HG02571 (cell line): ENCODE measurements at regions not wholly inside any gene's neighbourhood (a gene's known extent, or its start where the extent isn't known, plus 50 kb on each side); places are given as distances from the start of the nearest gene placed in this dataset.

Experiments used
- ATAC-seq: cut with Tn5 transposase; IDR thresholded peaks from one replicate; pipeline ENCODE4 v1.9.1; 2021; ENCODE audit warnings: mild to moderate bottlenecking, moderate library complexity; ENCODE audit not compliant: unreplicated experiment

DNA sequence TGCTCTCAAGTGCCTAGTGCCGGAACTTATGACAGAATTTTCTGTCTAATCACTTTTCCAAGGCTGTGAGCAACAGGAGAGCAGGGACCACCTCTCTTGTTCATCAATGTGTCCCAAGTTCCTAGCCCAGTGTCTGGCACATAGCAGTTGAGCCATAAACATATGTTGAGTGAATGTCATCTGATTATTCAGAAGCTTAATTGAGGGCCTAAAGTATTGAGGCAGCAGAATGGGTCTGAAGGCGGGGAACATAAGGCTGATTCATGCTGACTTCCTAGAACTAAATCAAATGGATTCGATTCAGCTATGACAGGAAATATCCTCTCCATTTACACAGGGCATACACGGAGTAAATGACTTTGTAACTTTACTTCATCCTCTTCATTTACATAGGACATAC is 438.0 kb upstream of the ZFHX3 start:
- ATAC-seq = no peak

DNA sequence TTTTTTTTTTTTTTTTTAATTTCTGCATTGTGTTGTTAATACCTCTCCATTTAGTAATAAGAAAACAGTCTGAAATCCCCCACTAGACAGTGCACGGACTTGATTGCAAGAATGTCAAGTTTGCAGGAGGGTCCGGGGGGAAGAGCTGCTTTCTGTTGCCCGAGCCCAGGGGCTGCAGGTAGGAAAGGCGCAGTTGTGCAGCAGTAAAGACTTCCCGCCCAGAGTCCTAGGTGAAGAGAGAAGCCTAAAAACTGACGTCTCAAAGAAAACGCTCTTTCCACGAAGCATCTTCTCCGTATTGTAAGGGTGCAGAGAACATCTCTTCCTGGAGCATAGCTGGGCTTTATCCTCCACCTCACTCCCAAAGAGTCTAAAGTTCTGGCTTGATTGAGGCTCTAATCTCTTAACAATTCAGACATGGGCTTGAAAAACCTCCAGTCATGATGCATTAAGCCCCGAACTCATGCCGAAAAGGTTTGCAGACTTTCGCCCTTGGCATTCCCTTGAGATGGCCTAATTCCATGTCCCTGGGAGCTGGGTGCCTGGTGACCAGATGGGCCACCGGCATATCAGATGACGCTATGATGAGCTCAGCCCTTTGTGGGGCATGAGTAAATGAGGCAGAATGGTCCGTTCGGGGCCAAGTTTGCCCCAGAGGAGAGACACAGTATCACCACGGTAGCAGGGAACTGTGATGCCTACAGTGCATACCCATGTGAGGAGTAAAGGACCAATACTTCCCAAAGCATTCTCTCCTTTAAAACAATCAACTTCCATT is 436.2 kb upstream of the ZFHX3 start:
- ATAC-seq = no peak

DNA sequence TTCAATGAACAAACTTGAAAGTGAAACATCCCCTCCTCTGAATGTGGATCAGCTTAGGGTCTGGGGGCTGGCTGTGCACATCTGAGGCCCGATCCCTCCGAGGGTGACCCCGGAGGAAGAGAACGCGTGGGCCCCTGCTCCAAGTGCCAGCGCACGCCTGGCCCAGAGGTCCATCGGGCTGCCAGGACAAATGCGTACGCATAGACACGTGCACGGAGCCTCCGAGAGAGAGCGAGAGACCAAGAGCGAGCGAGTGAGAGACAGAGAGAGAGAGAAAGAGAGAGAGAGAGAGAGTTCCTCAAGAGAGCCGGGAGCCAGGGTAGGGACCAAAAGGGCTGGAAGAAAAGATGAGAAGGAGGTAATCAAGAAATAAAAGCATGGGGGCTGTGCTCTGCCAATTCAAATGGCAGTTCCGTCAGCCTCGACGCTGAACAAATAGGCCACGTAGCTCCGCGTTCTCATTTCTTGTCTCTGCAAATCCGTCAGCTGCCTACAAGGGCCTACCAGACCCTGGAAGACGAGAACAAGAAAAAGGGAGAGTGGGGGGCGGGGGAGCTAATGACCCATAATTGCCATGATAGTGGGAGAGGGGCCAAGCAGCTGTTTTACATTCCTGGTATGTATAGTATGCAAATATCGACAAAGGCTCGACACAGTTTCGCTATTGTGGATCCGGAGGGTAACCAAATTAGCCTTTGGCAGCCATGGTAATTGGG is 435.3 kb upstream of the ZFHX3 start:
- no peak for ATAC-seq

DNA sequence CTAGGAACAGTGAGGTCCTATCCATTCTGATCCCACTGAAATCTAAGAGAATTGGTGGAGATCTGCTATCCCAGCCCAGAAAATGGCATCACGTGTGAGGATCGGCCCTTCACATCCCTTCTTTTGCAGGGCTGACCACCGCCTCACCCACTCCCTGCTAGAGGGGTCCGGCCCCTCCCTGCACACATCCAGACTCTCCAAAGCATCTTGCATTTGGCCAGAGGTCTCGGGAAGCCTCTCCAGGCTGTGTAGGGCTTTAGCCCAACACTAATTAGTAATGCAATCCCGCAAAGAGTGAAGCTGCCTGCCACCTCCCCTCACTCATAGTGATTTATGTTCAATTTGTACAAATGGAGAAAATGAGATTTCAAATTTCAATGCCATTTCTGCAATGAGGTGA is 434.4 kb upstream of the ZFHX3 start:
- no peak for ATAC-seq

DNA sequence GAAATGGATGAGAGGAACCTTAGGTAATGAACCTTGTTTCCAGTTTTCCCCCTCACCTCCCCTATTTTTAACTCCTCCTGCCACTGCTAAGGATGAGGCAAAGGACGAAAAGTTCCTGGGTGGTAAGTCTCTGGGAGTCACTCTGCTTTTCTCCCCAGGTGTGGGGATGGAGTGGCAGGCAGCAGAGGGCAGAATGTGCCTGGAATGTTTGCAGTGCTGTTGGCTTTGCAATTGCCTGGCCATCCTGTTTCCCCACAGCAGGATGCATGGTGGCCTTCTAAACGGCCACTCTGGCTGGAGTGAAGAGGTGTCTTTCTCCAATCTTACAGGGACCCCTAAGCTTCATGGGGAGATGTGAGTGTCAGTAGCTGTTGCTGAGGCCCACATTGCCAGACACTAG is 432.5 kb upstream of the ZFHX3 start:
- no peak for ATAC-seq

DNA sequence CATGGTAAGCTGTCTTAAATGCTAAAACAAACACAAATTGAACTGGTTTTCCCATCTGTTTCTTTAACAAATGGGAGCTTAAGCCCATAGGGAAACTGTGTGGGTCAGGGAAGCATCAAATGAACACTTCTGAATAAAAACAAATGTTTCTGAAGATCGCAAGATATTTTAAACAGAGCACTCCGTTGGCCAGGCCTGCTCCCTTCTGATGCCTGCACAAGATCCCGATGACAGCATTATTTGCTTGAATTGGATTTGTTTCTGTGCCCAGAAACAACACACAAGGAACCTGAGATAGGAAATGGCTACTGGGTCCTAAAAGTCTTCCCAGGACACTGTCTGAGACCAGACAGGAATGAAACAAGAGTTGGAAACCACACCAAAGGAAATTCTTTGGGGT is 425.8 kb upstream of the ZFHX3 start:
- ATAC-seq = no peak

DNA sequence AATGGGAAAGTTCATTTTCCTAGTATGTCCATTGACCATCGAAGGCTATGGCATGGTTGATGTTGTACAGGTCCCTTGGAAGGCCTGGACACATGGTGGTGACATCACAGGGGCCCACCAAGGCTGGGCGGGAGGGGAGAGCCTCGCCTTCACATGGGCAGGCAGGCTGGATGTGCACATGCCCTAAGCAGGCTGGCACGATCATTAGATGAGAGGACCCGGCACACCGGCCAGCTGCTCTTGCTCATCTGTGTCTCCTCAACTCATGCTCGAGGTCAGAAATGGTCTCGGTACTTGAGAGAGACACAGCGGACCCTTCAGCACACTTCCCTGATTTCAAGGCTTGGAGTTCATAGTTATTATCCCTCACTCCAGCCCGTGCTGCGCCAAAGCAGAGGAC is 416.9 kb upstream of the ZFHX3 start:
- ATAC-seq = no peak

DNA sequence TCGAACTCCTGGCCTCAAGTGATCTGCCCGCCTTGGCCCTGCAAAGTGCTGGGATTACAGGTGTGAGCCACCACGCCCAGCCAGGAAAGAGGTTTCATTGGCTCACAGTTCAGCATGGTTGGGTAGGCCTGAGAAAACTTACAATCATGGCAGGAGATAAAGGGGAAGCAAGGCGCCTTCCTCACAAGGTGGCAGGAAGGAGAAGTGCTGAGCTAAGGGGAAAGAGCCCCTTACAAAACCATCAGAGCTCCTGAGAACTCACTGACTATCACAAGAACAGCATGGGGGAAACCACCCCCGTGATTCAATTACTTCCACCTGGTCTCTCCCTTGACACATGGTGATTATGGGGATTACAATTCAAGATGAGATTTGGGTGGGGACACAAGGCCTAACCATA is 411.7 kb upstream of the ZFHX3 start:
- ATAC-seq = no peak

DNA sequence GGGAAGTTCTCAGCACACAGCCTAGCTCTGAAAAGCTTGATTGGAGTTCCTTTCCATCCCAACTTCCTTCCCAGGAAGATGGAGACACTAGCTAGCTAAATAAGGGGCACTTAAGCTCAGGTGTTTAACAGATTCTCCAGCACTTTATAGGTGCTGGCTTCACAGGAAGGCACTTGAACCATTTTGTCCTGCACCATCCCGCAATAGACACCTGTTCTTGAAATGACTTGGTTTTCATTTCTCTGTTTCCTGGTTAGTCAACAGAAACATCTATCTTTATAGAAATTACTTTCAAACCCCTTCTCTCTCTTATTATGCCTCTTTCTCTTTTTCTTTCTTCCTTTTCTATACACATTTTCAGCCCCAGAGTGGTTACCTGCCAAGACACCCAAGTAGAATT is 409.9 kb upstream of the ZFHX3 start:
- ATAC-seq = no peak

DNA sequence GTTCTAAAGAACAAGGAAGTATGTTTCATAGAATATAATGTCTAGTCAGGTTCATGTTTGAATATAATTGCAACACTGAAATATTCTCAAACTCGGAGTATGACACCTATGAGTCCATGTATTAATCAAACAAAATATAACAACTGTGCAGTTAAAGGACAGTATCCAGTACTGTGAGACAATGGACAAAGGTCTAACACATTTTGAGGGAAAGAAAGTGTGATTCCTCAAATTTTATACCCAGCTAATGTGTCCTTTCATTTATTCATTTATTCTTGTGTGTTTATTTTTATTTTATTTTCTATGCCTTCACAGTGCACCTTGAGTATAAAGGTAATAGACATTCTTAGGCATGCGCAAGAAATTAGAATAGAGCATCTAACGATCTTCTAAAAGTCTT is 401.0 kb upstream of the ZFHX3 start:
- ATAC-seq = no peak

DNA sequence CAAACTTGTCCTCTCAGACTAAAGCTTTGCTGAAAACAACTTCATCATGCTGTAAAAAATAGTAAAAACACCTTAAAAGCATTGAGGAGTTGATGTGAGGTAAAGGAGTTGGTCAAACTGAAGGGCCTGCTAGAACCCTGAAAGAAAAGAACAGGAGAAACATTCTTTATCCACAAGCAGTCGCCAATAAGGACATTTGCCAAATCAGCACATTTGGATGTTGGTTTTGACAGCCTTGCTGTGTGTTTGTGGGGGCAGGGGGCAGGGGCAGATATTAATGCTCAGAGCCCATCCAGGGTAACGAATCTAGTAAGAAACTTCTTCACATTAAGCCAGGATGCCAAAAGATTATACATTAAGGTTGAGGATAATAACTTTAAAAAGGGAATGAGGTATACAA is 399.9 kb upstream of the ZFHX3 start:
- ATAC-seq = no peak

DNA sequence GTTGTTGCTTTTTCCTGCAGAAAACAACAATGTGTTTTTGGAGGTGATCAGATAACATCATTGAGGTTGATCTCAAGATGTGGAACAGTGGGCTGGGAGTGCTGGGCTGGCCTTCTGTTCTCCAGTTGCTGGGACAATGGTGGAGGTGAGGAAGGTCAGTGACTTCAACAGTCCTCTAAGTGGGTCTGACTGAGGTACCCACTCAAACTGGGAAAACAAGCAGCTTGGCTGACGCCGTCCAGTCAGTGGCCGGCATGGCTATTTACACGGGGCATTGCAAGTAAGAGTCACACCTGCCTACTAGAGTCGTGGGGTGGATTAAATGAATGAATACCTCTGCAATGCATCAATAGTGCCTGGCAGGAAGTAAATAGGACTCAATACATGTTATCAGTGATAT is 386.7 kb upstream of the ZFHX3 start:
- no peak for ATAC-seq

DNA sequence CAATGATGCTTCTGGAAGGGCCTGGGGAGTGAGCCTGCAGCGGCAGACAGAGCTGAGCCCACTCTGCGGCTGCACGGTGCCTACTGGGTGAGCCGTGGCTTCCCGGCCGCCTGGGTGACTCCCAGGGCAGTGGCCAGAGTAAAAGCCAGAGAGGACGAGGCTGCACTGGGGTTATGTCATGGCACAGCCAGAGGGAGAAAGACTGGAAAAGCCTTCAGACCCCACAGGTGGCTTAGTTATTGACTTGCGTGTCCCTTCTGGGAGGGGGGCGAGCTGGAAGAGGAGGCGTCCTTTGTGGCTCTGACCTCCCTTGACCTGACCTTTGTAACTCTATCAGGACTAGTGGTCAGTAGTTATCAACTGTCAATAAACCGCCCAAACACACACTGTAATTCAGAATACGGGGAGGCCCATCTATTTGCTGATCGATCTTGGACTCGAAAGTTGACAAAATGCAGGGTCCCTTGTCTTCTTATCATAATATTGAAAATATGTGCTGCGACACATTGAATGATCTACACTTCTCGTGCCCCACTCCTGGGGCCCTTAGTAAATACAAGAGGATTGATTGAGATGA is 385.9 kb upstream of the ZFHX3 start:
- no peak for ATAC-seq

DNA sequence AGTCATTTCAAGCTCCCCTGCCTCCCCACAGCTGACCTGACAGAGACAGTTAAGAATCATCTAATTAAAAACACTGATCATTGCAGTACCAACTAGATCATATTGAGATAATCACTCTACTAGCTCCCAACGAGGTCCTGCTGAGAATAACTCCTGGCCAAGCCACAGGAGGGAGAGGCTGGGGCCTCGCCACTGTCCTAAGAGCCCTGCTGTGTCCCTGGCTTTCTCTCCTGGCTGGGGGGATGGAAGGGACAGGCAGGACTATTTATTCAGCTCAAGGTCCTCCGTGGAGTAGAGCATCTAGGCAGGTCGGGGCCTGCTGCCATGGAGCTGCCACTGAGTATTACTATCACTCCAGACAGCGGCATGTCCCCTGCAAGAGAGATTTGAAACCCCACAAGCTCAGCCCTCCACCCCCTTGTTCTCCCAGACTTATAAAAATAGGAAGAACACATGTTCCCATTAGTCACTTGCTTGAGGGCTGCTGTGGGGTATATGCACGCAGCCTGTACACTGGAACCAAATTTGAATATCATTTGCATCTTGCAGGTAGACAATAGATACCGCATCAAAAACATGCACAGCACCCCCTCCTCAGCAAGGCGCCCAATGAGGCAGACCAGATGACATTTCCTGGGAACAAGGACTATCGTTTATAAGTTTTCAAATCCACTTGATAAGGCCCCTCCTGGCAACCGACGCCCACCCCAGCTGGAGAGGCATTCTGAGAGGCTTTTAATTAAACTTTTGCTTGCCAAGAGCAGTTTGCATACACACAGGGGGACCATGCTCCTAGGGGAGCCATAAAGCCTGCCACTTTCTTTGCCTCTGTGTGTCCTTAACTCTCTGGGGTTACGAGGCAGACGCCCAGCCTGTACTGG is 385.2 kb upstream of the ZFHX3 start:
- no peak for ATAC-seq

DNA sequence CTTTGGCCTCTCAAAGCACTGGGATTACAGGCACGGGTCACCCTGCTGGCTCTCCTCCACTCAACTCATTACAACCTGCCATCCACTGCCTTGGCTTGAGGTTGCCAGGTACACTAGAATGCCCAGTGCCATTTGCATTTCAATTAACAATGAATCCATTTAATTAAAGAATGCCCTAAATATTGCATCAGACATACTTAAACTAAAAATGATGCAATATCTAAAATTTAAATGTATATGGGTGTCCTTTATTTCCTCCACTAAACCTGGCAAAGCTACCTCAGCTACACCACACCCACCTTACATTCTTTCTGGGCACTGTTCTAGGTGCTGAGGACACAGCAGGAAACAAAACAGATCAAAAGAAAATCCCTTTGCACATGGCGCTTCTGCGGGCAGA is 382.2 kb upstream of the ZFHX3 start:
- ATAC-seq = no peak

DNA sequence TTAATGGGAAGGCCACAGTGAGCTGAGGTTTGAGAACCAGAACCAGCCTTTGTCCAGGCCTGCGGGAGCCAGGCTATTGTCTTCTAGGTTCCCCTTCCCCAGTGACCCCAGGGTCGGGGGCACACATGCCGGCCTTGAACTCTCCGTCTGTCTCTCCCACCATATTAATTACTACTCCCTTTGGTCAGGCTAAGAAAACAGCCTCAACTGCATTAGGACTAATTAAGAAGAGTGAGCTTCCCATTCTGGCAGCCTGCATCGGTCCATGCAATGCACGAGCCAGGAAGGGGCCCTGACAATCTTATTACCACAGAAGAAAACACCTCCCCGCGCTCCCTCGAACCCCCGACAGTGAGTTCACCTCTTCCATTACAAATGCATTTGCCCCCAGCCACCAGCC is 380.2 kb upstream of the ZFHX3 start:
- no peak for ATAC-seq

DNA sequence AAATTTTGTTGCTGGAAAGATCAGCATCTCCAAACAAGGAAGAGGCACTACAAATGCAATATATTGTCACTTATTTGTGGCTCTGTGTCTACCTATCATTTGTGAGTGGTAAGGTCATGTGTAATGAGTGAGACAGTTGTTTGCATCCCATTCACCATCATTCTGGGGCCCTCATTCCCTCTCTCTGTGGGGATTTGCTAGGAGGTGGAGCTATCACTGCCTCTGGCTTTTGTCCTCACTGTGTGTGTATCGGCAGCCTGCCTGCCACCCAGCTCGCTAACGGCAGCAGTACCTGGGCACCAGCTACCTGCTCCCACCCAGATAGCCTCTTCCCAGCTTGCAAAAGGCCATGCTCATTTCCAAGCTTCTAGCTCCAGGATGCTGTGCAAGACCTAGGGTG is 379.2 kb upstream of the ZFHX3 start:
- ATAC-seq = no peak

DNA sequence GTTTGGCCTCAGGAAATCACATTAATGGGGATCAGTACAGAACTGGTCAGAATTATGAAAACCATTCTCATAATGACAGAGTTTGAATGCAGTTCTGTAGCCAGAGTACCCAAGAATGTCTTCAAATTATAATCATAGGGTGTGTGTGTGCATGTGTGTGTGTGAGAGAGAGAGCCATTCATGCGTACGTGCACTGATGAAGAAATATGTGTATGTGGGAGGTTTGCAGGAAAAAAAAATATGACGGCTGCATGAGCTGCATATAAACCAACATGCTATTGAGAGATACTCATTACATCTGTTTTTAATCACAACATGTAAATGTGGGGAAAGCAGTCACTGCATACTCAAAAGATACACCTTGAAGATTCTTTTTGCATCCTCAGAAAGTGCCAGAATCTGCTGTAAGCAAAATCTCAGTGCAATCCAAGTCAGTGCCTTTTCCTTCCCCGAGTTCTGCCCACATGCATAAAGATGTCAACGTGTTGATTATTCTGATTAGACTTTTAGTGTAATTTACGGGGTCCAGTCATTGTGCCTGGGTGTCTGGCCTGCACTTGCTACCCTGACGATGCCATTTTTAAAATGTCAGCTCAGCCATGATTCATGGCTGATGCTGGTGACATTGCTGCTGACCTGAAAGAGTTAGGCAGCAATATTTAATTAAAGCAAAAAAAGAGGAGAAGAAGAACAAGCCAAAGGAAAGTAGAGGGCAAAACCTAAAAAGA is 378.7 kb upstream of the ZFHX3 start:
- no peak for ATAC-seq

DNA sequence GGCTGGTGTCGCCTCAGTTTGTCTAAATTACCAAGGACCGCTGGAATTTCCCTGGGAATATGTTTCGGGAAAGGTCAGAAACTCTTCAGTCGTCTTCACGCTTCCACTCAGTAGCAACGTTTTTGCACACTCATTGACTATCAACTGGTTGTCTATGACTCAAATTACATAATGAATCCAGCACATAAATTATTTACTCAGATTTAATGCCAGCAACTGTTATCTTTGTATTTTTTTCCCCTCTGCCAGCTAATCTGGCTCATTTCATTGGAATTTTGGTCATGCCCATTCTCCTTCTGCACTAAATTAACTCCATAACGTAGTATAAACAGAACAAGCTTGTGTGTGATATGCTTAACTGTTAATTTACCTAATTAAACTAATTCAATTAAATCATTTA is 372.7 kb upstream of the ZFHX3 start:
- no peak for ATAC-seq

DNA sequence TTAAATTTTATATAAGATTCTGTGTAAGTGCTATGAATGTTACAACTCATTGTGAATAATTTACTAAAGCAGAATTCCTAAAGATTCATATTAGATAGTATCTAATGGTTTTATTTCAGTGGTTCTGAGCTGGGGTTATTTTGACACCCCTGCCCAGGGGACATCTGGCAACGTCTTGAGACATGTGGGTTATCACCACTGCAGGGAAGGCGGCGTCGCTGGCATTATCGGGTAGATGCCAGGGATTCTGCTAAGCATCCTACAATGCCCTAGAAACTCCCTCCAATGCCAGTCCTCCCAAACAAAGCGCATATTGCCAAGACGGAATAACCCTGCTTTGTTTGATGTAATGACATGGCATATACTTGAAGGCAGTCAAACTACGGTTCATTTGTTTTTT is 372.3 kb upstream of the ZFHX3 start:
- ATAC-seq = no peak

DNA sequence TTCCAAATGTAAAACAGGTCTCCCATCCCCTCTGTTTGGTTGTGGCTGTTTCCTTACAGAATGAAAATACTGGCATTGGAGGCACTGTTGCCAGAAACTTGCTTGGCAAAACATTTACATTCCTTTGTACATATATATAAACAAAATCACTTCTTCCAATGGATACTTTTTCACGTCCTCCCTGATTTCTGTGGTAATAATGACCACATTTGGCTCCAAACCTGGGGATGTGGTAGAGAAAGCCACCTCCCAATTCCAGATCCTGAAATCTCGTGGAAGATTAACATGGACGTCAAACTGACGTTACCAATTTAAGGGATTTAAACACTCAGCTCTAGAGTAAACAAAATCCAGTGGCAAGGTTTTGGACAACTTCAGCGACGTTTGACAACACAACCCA is 370.8 kb upstream of the ZFHX3 start:
- no peak for ATAC-seq
